8988T (cell line): ENCODE measurements at regions not wholly inside any gene's neighbourhood (a gene's known extent, or its start where the extent isn't known, plus 50 kb on each side); places are given as distances from the start of the nearest gene placed in this dataset.
"Not testable (repeated sequence)": the region's sequence is repeated elsewhere in the genome, so short reads cannot be mapped to it uniquely, and the experiment has no call there.

Source experiments
- DNase-seq: peaks from one replicate; pipeline ENCODE4 v3.0.0; 2011

- DNase-seq: no peak
These were observed 80.3 kb downstream of the ZFP36L2 start for GRCh38 chr2:43146083-43146482.

- DNase-seq: no peak
These were observed 82.1 kb downstream of the ZFP36L2 start for GRCh38 chr2:43144263-43144662.

- no peak for DNase-seq
These were observed 82.7 kb downstream of the ZFP36L2 start for GRCh38 chr2:43143756-43144155.

GRCh38 chr2:43142921-43143438 lies 83.4 kb downstream of the ZFP36L2 start:
- no peak for DNase-seq

- not testable (repeated sequence) for DNase-seq
These were observed 84.7 kb downstream of the ZFP36L2 start for GRCh38 chr2:43141636-43142151.

GRCh38 chr2:43139996-43140621 lies 86.3 kb downstream of the ZFP36L2 start:
- DNase-seq: no peak

- DNase-seq: no peak
These were observed 86.9 kb downstream of the ZFP36L2 start for GRCh38 chr2:43139501-43139900.

- DNase-seq: no peak
These were observed 88.0 kb downstream of the ZFP36L2 start for GRCh38 chr2:43138441-43138840.

- no peak for DNase-seq
These were observed 89.5 kb downstream of the ZFP36L2 start for GRCh38 chr2:43136876-43137275.

- DNase-seq: no peak
These were observed 90.2 kb downstream of the ZFP36L2 start for GRCh38 chr2:43136011-43136799.

- no peak for DNase-seq
These were observed 90.8 kb downstream of the ZFP36L2 start for GRCh38 chr2:43135583-43135982.

GRCh38 chr2:43134571-43134889 lies 91.9 kb downstream of the ZFP36L2 start:
- no peak for DNase-seq

GRCh38 chr2:43133708-43134570 lies 92.5 kb downstream of the ZFP36L2 start:
- DNase-seq: no peak

GRCh38 chr2:43133336-43133707 lies 93.1 kb downstream of the ZFP36L2 start:
- no peak for DNase-seq

- no peak for DNase-seq
These were observed 93.6 kb downstream of the ZFP36L2 start for GRCh38 chr2:43132683-43133301.

- no peak for DNase-seq
These were observed 94.3 kb downstream of the ZFP36L2 start for GRCh38 chr2:43131890-43132682.

GRCh38 chr2:43131051-43131889 lies 95.1 kb downstream of the ZFP36L2 start:
- peak; percentile 80 for DNase-seq

- no peak for DNase-seq
These were observed 95.9 kb downstream of the ZFP36L2 start for GRCh38 chr2:43130548-43130875.

GRCh38 chr2:43129676-43130547 lies 96.5 kb downstream of the ZFP36L2 start:
- DNase-seq: no peak

- no peak for DNase-seq
These were observed 97.8 kb downstream of the ZFP36L2 start for GRCh38 chr2:43128559-43128955.
